ENCODE measurements at regions not wholly inside any gene's neighbourhood (a gene's known extent, or its start where the extent isn't known, plus 50 kb on each side); places are given as distances from the start of the nearest gene placed in this dataset.
"Not testable (repeated sequence)": the region's sequence is repeated elsewhere in the genome, so short reads cannot be mapped to it uniquely, and the experiment has no call there.

GRCh38 chr10:37044319-37044718, 81.1 kb upstream of the ANKRD30A start:
- TF ChIP-seq EZH2 (optimal IDR thresholded peaks at IDR 0.05; ENCODE audit: low read depth, low read length); CTCF (IDR thresholded peaks at IDR 0.05; ENCODE audit: low read length); EZH2phosphoT487 (IDR thresholded peaks at IDR 0.05; ENCODE audit: low read length): not testable (repeated sequence)

Data from MM.1S (cell line).